ENCODE measurements at regions not wholly inside any gene's neighbourhood (a gene's known extent, or its start where the extent isn't known, plus 50 kb on each side); places are given as distances from the start of the nearest gene placed in this dataset.

DNA sequence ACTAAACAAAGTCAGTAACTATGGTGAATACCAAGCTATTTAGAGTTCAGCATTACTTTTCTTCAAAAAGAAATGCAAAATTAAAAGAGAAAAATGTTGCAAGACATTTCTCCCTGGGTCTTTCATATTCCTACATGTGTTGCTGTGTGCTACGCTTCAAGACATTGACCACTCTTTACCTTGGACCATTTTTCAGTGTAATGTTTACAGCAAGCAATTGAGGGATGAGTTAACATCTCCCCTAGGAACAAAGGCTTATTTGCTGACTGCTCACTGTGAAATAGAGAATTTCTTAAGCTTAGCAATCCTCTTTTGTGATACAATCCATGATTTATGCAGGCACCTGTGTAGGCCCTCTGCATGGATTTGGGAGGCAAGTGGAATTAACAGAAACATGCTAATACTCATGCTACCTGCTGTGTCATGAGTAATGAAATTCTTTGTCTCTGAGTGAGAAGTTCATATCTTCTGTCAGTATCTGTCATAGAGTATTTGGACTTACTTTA is 1202.9 kb upstream of the CDH8 start:
- no peak for DNase-seq (ENCODE audit: low spot score)

DNA sequence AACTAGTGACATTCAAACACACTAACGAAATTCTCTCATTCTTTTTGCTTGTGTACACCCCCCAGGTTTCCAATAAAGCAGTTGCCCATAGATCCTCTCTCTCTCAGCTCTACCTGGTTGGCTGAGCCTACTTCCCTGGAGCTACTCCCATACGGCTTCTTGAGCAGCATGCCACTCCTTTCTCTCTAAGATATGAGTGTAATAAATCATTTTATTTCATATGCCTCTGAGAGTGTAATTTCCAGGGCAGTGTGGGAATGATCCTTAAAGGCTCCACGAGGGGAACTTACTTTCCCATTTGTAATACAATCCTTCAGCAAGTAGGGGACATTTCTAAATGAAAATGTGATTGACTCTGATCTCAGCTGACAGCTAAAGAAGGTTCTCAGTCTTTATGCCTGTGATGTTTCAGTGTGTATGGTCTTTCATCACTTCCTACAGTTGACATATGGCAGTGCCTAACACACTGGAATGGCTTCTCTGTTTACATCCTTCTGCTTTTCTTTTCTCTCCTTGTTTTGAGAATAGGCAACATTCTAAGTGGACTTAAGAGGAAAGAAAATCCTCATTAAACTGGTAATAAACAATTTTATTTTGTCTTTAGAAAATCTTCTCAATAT is 1194.3 kb upstream of the CDH8 start:
- DNase-seq (ENCODE audit: low spot score): no peak

DNA sequence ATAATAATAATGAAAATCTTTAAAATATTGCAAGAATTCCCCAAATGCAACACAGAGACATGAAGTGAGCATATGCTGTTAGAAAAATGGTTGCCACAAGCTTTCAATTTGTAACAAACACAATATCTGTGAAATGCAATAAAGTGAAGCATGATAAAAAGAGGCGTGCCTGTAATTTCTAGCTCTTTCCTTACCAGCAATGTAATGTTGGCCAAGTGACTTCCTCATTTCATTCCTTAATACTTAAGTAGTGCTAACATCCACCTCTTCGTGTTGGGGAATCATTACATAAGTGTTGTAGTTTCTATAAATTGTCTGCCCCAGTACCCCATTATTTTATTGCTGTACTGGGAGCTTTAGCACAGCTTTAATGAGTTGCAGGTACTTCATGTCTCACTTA is 1192.0 kb upstream of the CDH8 start:
- DNase-seq (ENCODE audit: low spot score): no peak

DNA sequence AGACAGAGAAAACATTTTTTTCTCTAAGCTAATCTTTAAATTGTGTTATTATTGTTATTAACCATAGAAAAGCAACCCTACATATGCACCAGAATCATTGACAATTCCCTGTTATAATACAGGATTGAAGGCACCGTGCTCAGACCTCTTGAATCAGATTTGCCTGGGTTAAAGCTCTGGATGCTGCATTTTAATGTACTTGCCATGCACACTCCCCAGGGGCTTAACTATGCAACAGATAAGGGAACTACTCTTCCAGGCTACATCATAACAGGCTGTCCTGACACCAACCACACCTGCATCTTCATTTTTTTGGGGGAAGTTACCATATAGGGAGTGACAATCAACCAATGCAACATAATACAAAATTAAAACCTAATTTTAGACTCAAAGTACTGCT is 1187.6 kb upstream of the CDH8 start:
- DNase-seq (ENCODE audit: low spot score): no peak

DNA sequence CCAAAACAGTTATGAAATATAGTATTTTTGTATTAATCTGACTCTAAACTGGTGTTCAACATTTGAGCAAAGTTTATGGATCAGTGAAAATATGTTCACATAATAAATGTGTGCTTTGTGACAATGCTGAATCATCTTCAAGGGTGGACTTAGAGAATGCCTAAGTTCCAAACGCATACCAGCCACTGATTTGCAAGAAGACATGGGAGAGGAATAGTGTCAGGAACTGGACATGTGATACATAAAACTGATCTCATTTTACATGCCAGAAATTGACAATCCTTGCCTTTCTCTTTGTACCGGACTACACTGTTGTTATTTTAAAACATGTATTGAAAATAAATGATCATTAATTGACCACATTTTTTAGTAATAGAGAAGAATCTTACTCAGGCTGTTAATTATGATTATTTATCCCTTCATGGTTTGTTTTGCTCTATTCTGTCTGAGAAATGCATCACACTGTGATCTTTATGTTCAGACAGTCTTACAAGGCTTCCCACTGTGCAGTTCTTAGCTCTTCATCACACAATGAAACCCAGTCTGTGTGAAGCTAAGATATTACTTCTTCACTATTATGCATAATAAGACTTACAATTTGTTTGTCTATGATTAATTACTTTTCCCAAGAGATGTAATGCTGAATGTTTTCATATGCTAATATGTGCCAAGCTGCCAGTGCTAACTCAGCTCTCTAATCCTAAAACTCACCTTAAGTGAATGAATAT is 1180.6 kb upstream of the CDH8 start:
- DNase-seq (ENCODE audit: low spot score): no peak

DNA sequence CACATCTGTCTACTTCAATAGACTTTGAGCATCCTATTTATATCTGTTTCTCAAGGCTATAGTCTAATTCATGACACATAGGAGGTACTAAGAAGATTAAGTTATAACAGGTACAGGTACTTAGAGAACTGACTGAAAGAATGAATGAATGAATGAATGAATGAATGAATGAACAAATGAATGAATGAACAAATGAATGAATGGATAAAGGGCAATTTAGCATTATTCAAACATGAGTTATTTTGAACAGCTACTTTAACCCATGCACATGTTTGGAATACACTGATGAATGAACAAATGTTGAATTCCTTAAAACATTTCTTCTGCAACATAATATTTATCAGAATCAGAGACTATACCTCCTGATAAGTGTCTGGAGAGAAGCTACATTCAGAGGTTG is 1165.6 kb upstream of the CDH8 start:
- DNase-seq (ENCODE audit: low spot score): no peak

DNA sequence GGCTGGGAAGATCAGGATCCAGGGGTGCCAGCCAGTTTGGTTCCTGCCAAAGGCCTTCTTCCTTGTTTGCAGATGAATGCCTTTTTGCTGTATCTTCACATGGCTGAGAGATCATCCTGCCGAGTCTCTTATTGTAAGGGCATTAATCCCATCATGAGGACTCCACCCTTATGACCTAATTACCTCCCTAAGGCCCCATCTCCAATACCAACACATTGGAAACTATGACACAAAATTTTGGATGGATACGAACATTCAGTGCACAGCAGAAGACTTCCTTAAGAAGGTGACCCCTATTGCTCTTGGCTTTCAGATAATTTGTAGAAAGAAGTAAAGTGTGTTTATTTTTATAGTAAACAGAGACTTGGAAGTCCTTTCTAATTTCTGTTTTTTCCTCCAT is 1164.7 kb upstream of the CDH8 start:
- DNase-seq (ENCODE audit: low spot score): no peak

DNA sequence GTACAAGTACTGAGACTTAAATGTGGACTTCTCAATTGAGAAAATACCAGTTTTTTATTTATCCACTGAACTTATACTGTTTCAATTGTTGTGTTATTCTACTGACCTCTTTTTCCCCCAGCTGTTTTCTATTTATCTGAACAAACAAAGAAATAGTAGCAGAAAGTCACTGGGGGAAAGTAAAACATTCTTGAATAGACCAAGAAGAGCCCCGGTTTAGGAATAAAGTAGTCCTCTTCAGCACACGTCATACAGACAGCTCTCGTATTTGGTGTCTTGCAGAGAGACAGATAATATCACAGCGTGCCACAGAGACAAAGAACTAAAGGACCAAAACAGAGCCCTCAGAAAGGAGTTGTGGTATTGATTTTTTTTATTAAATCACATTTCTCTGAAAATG is 1159.1 kb upstream of the CDH8 start:
- no peak for DNase-seq (ENCODE audit: low spot score)

DNA sequence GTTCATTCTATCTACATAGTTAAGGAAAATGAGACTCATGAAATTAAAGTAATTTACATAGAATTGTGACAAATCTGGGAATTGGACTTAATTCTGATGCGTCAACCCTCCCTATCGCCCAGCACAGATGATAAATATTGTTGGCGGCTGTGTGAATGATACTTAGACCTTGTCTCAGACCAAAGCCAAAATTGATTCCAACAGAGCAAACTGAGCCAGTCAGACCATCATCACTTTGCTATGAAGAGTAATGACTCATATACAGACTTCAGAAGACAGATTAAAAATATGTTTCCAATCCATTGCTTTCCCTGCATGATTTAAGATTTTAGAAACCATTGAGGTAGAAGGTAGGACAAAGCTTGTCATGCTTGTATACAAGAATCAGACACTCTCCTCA is 1156.7 kb upstream of the CDH8 start:
- DNase-seq (ENCODE audit: low spot score): no peak

DNA sequence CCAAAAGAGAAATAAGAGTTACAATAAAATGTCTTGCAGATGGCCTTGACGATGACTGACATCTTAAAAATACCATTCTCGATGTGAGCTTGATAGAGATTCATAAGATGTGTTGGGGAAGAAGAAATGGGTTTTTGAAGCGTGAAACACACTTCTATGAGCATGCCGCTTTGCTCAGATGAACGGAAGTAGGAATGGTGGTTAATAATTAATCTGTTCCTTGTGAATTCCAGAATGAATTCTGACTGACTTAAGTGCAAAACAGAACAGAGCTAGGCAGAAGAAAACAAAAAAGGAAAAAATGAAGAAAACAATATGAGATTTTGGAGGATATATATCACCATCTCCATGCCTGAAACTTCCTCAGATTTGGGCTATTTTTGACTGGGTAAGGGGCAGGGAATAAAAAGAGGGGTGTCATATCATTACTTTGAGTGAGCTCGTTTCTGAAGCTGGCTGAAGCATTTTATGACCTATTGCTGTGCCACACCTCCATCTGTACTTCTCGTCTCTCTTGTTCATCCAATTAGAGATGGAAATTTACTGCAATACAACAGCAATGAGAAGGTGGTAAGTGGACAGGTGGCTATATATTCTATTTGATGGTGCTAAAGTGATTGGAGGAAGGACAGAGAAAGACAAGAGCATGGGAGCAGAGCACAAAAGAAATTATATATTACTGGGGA is 1152.0 kb upstream of the CDH8 start:
- DNase-seq (ENCODE audit: low spot score): no peak

DNA sequence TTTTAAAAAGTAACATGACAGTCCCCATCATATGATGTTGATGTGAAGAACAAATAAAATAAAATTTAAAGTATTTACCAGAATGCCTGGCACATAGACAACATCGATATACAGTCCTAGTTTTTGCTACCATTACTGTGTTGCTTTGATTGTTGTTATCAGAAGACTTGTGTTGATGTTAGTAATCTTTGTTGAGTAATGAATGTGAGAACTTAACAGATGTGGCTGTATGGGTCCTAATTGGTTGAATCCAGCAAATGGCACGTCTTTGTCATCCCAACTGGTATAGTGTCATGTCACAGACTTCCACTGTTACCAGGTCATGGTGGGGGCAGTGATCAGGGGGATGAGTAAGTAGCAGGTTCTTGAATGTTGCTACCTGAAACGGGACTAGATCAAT is 1151.4 kb upstream of the CDH8 start:
- no peak for DNase-seq (ENCODE audit: low spot score)

DNA sequence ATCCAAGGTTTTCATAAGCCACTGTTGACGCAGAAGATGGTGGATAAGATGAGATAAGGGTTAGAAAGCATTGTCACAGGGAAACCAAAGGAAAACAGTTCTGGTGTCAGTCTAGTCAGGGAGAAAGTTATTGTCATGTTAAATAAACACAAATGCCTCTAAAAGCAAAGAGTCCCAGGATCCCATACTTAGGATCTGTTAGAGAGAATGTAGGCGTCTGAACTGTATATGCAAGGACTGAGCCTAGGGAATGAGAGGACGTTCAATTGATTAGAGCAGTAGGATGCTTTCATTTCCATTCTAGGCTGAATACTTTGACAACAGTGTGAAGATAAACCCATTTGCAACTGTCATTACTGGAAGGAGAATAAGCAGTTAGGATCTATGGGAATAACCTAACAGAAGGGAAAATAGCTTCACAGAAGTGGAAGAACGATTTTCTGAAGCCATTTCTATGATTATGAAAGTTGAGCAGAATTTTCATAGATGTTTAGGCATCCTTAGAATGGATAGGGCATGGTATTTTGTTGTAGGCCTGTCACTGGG is 1149.1 kb upstream of the CDH8 start:
- DNase-seq (ENCODE audit: low spot score): no peak

DNA sequence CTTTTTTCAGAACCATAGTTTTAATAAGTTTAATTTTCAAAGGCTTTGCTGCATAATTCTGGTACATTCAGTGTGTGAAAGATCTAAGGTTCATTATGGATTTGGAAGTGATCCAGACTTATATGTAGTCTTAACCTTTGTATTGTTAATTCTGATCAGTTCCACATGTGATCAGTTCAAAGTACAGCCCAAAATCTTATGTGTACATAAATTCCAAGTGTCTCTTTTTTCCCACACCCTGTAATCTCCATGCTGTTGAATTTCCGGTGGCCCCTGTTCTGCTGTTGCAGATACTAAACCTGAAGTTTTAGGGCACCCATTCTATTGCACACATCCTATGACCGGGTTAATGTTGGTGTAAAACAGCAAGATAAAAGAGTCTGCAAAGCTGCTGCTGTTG is 1147.5 kb upstream of the CDH8 start:
- no peak for DNase-seq (ENCODE audit: low spot score)

DNA sequence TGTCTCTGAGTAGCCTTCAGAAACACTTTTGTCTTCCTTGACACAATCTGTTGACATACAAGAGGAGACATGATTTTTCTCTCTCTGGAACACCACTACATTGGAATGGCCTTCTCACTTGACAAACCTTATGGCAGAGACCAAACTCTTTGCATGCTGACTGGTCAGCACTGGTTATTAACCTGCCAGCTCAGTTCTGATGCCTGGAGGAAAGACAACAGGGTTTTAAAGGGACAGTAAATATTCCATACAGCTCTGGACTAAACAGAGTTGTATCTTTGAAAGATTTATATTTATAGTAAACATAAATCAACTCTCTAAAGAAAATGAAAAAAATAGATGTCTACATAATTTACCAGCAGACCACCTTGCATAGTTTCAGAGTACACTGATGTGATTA is 1139.1 kb upstream of the CDH8 start:
- no peak for DNase-seq (ENCODE audit: low spot score)

DNA sequence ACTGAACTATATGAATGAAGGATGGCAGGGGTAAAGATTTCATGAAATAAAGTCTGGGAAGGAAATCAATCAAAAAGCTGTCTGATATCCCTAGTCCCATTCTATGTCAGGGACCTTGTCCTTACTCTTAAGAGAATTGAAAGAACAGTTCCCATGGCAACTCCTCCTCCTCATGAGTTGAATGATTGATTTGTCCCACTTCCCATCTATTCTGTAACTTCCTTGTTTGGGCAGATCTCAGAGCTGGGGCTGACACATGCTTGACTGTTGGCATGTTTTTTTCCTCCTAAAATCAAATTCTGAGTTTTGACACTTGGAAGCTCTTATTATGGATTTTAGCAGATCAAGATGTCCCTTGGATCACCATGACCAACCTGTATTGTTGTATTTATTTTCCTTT is 1138.6 kb upstream of the CDH8 start:
- no peak for DNase-seq (ENCODE audit: low spot score)

DNA sequence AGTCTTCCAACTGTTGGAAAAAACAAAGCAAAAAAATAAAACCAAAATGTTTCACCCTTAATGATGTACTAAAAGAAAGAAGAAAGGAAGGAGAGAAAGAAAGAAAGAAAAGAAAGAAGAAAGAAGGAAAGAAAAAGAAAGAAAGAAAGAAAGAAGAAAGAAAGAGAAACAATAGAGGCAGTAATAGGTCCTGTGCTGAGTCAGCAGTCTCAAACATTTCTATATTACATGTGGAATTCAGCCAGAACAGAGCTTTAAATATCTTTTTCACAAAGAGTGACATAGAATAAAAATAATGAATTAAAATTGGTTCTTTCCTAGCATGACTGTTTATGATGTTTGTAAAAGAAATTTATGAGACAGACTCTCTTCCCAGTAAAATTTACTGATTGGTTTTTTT is 1135.3 kb upstream of the CDH8 start:
- DNase-seq (ENCODE audit: low spot score): no peak

DNA sequence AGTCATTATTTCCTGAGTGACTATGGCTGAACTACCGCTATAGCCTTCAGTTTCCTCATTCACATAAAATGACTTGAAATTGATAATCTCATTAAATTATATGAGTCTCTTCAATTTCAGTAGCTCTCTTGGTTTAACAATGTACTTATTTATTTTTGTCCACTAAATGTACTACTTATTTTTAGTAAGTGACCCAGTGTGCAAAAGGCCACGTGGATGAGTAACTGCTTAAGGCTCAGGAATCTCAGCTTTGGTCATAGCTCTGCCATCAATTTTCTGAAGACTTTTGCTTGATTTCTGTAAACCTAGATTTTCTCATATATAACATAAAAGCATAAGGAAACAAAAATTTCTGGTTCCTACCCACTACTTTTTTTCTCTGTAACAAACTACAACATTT is 1132.9 kb upstream of the CDH8 start:
- DNase-seq (ENCODE audit: low spot score): no peak

DNA sequence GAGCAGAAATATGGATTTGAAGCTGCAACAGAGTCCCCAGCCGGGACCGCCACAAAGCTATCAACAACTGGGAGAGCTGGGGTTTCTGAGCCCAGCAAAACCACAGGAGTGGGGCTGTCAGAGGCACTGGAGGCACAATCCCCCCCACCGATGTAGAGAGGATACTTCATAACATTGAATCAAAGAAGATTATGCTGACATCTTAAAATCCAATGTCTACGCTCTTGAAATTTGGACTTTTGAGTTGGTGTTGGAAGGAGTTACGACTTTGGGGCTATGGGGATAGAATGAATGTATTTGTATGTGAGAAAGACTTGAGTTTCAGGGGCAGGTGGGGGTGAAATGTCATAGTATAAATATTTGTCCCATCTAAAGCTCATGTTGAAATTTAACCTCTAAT is 1121.6 kb upstream of the CDH8 start:
- DNase-seq (ENCODE audit: low spot score): no peak

DNA sequence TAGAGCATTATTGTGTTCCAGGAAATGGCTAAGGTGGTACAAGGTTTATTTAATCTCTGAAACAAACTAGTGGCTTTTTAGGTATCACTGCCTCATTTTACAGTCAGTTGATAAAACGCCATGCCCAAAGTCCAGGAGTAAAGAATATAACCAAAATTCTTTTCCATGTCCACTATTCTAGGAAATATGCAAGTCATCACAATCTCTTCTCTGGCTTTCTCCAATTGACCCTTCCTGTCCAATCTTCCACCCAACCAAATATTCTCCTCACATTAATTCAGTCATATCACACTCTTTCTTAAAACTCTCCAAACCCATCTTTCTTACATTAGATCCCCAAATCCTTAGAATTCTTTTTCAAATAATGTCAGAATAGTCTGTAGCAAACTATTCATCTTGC is 1110.0 kb upstream of the CDH8 start:
- DNase-seq (ENCODE audit: low spot score): no peak

DNA sequence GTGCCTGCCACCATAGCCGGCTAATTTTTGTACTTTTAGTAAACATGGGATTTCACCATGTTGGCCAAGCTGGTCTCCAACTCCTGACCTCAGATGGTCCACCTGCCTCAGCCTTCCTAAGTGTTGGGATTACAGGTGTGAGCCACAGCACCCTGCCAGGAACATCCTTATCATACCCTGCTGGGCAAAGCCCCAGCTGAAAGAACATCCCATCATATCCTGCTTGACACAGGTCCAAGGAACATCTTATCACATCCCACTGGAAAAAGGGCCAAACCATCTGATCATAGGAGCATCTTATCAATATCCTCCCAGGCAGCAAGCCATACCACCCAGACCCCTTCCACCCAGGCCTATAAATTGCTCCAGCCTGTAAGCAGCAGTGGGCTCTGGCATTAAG is 1109.2 kb upstream of the CDH8 start:
- DNase-seq (ENCODE audit: low spot score): no peak

DNA sequence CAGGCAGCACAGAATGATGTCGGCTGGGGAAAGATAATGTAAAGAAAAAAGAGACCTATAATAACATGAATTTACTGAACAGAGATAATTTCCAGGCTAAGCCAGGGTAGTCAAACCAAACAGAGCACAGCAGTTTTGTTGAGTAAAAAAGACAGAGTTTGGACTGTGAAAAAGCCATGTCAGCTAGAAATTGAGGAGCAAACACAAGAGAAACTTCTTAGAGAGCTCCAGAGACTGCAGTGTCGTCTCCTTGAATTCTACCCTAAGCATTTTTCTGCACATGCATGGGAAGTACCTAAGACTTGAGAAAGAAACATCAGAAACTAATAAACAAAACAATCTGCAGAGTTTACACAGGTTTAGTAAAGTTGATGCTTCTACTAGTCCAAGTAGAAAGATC is 1098.8 kb upstream of the CDH8 start:
- no peak for DNase-seq (ENCODE audit: low spot score)

DNA sequence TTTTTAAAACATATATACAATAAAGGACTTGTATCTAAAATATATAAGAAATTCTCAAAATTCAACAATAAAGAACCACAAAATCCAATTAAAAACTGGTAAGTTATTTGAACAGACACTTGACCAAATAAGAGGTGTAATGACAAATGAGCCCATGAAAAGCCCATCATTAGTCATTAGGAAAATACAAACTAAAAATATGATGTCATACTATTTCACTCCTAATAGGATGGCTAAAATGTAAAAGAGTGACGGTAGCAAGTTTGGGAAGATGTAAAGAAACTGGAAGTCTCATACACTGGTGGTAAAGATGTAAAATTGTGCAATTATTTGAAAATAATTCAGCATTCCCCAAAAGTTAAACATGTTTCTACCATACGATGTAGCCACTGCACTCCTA is 1095.3 kb upstream of the CDH8 start:
- no peak for DNase-seq (ENCODE audit: low spot score)

DNA sequence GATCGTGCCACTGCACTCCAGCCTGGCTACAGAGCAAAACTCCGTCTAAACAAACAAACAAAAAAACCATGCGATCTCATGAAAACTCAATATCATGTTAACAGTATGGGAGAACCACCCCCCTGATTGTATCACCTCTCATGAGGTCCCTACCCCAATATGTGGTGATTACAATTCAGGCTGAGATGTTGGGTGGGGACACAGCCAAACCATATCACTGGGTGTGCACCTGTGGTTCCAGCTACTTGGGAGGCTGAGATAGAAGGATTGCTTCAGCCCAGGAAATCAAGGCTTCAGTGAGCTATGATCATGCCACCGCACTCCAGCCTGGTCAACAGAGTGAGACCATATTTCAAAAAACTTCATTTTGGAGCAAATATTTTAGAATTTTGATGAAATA is 1094.7 kb upstream of the CDH8 start:
- DNase-seq (ENCODE audit: low spot score): no peak

Data from AG08395 (cell line).